Prostate gland (tissue), 2 donors: ENCODE measurements at regions not wholly inside any gene's neighbourhood (a gene's known extent, or its start where the extent isn't known, plus 50 kb on each side); places are given as distances from the start of the nearest gene placed in this dataset.

ENCODE experiments used
- DNase-seq: peaks from one replicate; pipeline ENCODE4 v3.0.0-alpha.2; 2019; ENCODE audit warnings: low spot score
- H3K27ac ChIP-seq, 2 donors: fragments of 200-600 bp; sonication (generic); 2 replicates each; pipeline ENCODE4 v1.5.1; 2017 to 2019
- H3K27me3 ChIP-seq: fragments of 200-600 bp; sonication (generic); replicated peaks from 2 replicates; pipeline ENCODE4 v1.5.1; 2019; ENCODE audit not compliant: insufficient read depth
- H3K36me3 ChIP-seq, 2 donors: fragments of 200-600 bp; sonication (generic); 1 replicate in 1 of 2; 2 replicates in 1 of 2; pipeline versions ENCODE4 v1.5.1 to v1.8.1; 2017 to 2019
- H3K4me1 ChIP-seq: fragments of 200-600 bp; sonication (generic); replicated peaks from 2 replicates; pipeline ENCODE4 v1.5.1; 2019
- H3K4me3 ChIP-seq, 2 donors: fragments of 200-600 bp; sonication (generic); 2 replicates each; pipeline ENCODE4 v1.5.1; 2017 to 2019
- H3K9me3 ChIP-seq: fragments of 200-600 bp; sonication (generic); 2 replicates; pipeline ENCODE4 v1.5.1; 2017
- CTCF ChIP-seq, 4 experiments: fragments of 200-600 bp in 2 of 4; fragments of 450-650 bp in 2 of 4; sonication (generic) in 2 of 4; IDR thresholded peaks; 1 replicate in 3 of 4; 2 replicates in 1 of 4; pipeline ENCODE4 v1.5.1; 2016 to 2019; ENCODE audit warnings: antibody characterized with exemption in 4 of 4, mild to moderate bottlenecking in 2 of 4, moderate library complexity in 2 of 4
- POLR2A ChIP-seq: fragments of 450-650 bp; IDR thresholded peaks from one replicate; pipeline ENCODE4 v1.6.1; 2016; ENCODE audit warnings: antibody characterized with exemption, mild to moderate bottlenecking
- POLR2AphosphoS5 ChIP-seq: sonication (generic); formaldehyde crosslinking; IDR thresholded peaks from one replicate; pipeline ENCODE4 v1.6.1; 2017; ENCODE audit warnings: antibody characterized with exemption
- WGBS: methylation state at CpG from one replicate; pipeline ENCODE4 v1.1.5; 2018; 5-methylcytosine and 5-hydroxymethylcytosine counted together
- intact Hi-C: fragments of 100-400 bp; cut with DNase I; formaldehyde crosslinking; loops from one replicate; pipeline ENCODE4 v1.14.2; 2022

DNA sequence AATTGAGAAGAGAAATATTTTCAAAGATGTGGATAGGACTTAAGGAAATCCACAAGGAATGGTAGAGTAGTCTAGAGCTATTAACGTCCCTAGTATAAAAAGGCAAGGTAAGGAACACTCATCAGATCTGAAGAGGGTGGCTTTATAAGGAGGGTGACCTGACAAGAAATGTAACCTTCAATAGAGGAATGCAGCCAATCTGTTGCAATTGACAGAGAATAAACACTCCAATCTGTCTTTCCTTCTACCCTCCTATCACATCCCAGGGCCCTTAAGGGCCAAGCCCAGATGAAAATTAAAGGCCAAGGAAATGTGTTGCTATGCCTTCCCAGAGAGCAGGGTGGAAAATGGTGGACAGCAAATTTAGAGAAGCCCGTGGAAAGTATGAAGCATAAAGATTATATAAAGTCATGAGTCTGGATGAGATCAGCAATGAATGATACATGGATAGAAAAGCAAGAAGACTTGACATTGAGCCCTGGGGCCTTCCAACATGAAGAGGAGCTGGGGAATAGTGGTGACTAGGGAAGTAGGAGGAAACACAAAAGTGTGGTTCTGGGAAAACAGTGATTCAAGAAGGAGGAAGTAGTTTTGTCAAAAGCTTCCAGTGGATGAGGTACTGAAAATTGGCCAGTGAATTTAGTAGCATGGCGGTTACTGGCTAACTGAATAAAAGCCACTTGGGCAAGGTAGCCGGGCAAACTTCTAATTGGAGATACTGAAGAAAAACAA lies 270.6 kb upstream of the TANK start:
- Histone ChIP-seq H3K4me3 (no peak overlapping the region), H3K27ac (no peak overlapping the region), H3K9me3 (no peaks in the 10 kb centered on the region), H3K27me3 (no peaks in the 10 kb centered on the region), H3K36me3 (no peaks in the 10 kb centered on the region), H3K4me1 (no peaks in the 10 kb centered on the region)
- intact Hi-C loops, result no loop called here
- WGBS, result 87% methylated on average over 4 of the region's 4 CpGs
- no peak for TF ChIP-seq POLR2AphosphoS5
- no peak for TF ChIP-seq POLR2A
- TF ChIP-seq CTCF (IDR thresholded peaks at IDR 0.05), result no peak
- no peak for DNase-seq

DNA sequence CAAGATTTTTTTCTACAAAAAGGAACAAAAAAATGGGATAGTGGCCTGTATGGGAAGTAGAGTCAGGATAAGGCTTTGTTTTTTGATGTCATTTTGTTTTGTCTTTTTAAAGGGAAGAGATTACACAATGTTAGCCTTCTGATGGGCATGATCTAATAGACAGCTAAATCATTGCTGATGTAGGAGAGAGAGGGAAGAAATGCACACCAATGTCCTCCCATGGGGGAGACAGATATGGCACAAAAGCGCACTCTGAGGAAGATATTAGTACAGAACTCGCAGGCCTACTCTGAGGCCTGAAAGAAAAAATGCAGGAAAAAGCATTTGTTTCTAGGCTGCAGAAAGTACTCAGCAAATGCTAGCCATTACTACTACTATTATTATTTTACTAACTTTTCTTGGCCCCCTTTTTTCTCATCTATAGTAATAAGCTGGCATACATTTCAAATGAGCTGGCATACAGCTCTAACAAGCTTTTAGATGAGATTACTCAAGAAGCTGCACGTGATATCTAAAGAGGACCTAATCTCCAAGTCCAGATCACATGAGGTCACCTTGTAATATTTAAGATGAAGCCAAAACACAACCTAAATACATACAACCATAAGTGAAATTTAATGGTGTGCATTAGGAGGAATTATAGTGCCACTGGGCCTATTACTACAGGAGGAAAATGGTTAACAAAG lies 269.4 kb upstream of the TANK start:
- 90% methylated on average over 3 of the region's 3 CpGs for WGBS

GRCh38 chr2:160891353-160891740 lies 268.9 kb upstream of the TANK start:
- Histone ChIP-seq H3K4me3 (no peak overlapping the region), H3K9me3 (no peaks in the 10 kb centered on the region), H3K36me3 (no peaks in the 10 kb centered on the region), H3K27ac (no peak overlapping the region), H3K27me3 (no peaks in the 10 kb centered on the region), H3K4me1 (no peaks in the 10 kb centered on the region)
- TF ChIP-seq POLR2A (no peak), POLR2AphosphoS5 (no peak), CTCF (IDR thresholded peaks at IDR 0.05) (no peak)
- WGBS, result 98% methylated on average over 6 of the region's 6 CpGs
- intact Hi-C loops, result no loop called here
- DNase-seq, result no peak

More for the DNA sequence above, 269.4 kb upstream of the TANK start:
- Histone ChIP-seq H3K4me3 (no peak overlapping the region), H3K27ac (no peak overlapping the region), H3K36me3 (no peaks in the 10 kb centered on the region), H3K27me3 (no peaks in the 10 kb centered on the region), H3K9me3 (no peaks in the 10 kb centered on the region), H3K4me1 (no peaks in the 10 kb centered on the region)
- TF ChIP-seq CTCF (IDR thresholded peaks at IDR 0.05) (no peak), POLR2A (no peak), POLR2AphosphoS5 (no peak)
- no peak for DNase-seq
- intact Hi-C loops, result no loop called here

DNA sequence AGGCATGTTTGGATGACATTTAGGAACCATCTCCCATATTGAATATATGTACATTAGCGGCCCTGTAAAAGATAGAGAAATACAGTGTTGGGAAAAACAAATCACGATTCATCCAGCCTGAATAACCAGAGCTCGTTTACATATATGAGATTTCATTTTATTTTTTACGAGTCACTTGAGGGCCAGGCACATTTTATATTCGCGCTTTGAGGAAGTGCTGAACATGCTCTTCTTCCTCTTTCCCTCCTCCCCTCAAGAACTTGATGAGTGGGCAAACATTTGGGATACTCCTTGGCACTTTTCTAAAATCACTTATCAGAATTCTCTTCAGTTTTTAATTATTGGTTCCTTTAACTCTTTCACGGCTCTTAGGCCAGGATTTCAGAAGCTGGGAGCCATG lies 268.0 kb upstream of the TANK start:
- no peaks in the 10 kb centered on the region for H3K9me3 ChIP-seq
- TF ChIP-seq CTCF (IDR thresholded peaks at IDR 0.05) (no peak), POLR2AphosphoS5 (no peak), POLR2A (no peak)
- no peaks in the 10 kb centered on the region for H3K36me3 ChIP-seq
- no peak for DNase-seq
- intact Hi-C loops, result no loop called here
- H3K27me3 ChIP-seq, result no peaks in the 10 kb centered on the region
- H3K4me1 ChIP-seq, result no peaks in the 10 kb centered on the region
- 74% methylated on average over 7 of the region's 7 CpGs for WGBS
- H3K4me3 ChIP-seq, result no peak overlapping the region
- H3K27ac ChIP-seq, result no peak overlapping the region

DNA sequence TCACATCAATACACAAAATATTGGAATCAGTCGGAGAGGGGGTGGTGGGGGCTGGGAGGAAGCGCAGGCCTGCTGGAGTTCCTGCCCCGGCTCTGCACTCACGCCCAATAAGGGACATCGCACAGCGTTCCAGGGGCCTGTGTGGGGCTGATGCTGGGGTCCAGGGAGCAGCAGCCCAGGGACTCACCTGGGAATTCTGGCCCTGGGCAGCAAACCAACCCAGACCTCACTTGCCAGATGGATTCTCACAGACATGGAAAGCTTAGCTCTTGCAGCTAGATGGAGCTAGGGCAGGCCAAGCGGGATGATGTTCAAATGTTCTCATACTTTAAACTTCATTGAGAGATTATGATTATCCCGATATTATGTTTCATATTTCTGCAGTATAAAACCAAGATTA lies 266.6 kb upstream of the TANK start:
- H3K9me3 ChIP-seq, result no peaks in the 10 kb centered on the region
- no peak for DNase-seq

More for the DNA sequence above, 266.6 kb upstream of the TANK start:
- Histone ChIP-seq H3K4me3 (no peak overlapping the region), H3K27ac (no peak overlapping the region), H3K4me1 (no peaks in the 10 kb centered on the region), H3K36me3 (no peaks in the 10 kb centered on the region), H3K27me3 (no peaks in the 10 kb centered on the region)
- no peak for TF ChIP-seq CTCF (IDR thresholded peaks at IDR 0.05)
- TF ChIP-seq POLR2AphosphoS5, result no peak
- no peak for TF ChIP-seq POLR2A
- intact Hi-C loops, result no loop called here
- 96% methylated on average over 8 of the region's 8 CpGs for WGBS
